H9 (cell line): ENCODE measurements at regions not wholly inside any gene's neighbourhood (a gene's known extent, or its start where the extent isn't known, plus 50 kb on each side); places are given as distances from the start of the nearest gene placed in this dataset.

Experiments
- DNase-seq: peaks from one replicate; pipeline ENCODE4 v3.0.0-alpha.2; 2017
- H2AFZ ChIP-seq: one replicate; pipeline ENCODE4 v1.6.1; 2013; ENCODE audit warnings: mild to moderate bottlenecking, low read length, control low read depth, moderate library complexity
- H2AK5ac ChIP-seq: 2 replicates; pipeline ENCODE4 v1.6.1; 2013; ENCODE audit warnings: low read length, control low read depth, mixed read lengths; ENCODE audit not compliant: insufficient read length
- H2BK120ac ChIP-seq: one replicate; pipeline ENCODE4 v1.6.1; 2013; ENCODE audit warnings: low read depth, mild to moderate bottlenecking, low read length, control low read depth, inconsistent platforms; ENCODE audit not compliant: poor library complexity, severe bottlenecking
- H2BK12ac ChIP-seq: 2 replicates; pipeline ENCODE4 v1.6.1; 2013; ENCODE audit warnings: low read length, control low read depth, mixed read lengths, low read depth; ENCODE audit not compliant: insufficient read length
- H2BK15ac ChIP-seq: 2 replicates; pipeline ENCODE4 v1.6.1; 2013; ENCODE audit warnings: low read depth, low read length, control low read depth
- H2BK20ac ChIP-seq: one replicate; pipeline ENCODE4 v1.6.1; 2013; ENCODE audit warnings: low read depth, mild to moderate bottlenecking, low read length, control low read depth, inconsistent platforms; ENCODE audit not compliant: poor library complexity, severe bottlenecking
- H2BK5ac ChIP-seq: 2 replicates; pipeline ENCODE4 v1.6.1; 2013; ENCODE audit warnings: low read length, control low read depth, mixed read lengths; ENCODE audit not compliant: insufficient read length
- H3K14ac ChIP-seq: 2 replicates; pipeline ENCODE4 v1.6.1; 2013; ENCODE audit warnings: low read length, control low read depth; ENCODE audit not compliant: insufficient read depth
- H3K18ac ChIP-seq: 2 replicates; pipeline ENCODE4 v1.6.1; 2013; ENCODE audit warnings: low read depth, mild to moderate bottlenecking, mixed read lengths, low read length, control low read depth; ENCODE audit not compliant: insufficient read length
- H3K23ac ChIP-seq: 2 replicates; pipeline ENCODE4 v1.6.1; 2013; ENCODE audit warnings: low read length, control low read depth, mixed read lengths, low read depth; ENCODE audit not compliant: insufficient read length
- H3K23me2 ChIP-seq: 2 replicates; pipeline ENCODE4 v1.6.1; 2013; ENCODE audit warnings: low read depth, mild to moderate bottlenecking, mixed read lengths, low read length, control low read depth; ENCODE audit not compliant: insufficient read length, poor library complexity, severe bottlenecking
- H3K27ac ChIP-seq: 2 replicates; pipeline ENCODE4 v1.5.1; 2013; ENCODE audit warnings: low read length, control low read depth, mixed read lengths, low read depth; ENCODE audit not compliant: insufficient read length
- H3K27me3 ChIP-seq: 2 replicates; pipeline ENCODE4 v1.6.1; 2013; ENCODE audit warnings: low read length, control low read depth, inconsistent platforms; ENCODE audit not compliant: insufficient read depth
- H3K4ac ChIP-seq: 2 replicates; pipeline ENCODE4 v1.6.1; 2013; ENCODE audit warnings: low read depth, mild to moderate bottlenecking, control low read depth, inconsistent platforms, low read length, moderate library complexity
- H3K4me1 ChIP-seq: 2 replicates; pipeline ENCODE4 v1.6.1; 2013; ENCODE audit warnings: low read length, control low read depth, inconsistent platforms; ENCODE audit not compliant: insufficient read depth
- H3K4me2 ChIP-seq: 2 replicates; pipeline ENCODE4 v1.6.1; 2013; ENCODE audit warnings: low read length, control low read depth, mixed read lengths; ENCODE audit not compliant: insufficient read length, insufficient read depth
- H3K56ac ChIP-seq: 2 replicates; pipeline ENCODE4 v1.6.1; 2013; ENCODE audit warnings: low read depth, mild to moderate bottlenecking, mixed read lengths, low read length, control low read depth; ENCODE audit not compliant: insufficient read length
- H3K79me1 ChIP-seq: 2 replicates; pipeline ENCODE4 v1.6.1; 2013; ENCODE audit warnings: low read depth, mild to moderate bottlenecking, moderate library complexity, low read length, control low read depth, inconsistent platforms; ENCODE audit not compliant: insufficient read depth, poor library complexity, severe bottlenecking
- H3K79me2 ChIP-seq: 2 replicates; pipeline ENCODE4 v1.6.1; 2013; ENCODE audit warnings: low read length, control low read depth, inconsistent platforms; ENCODE audit not compliant: insufficient read depth
- H3K9ac ChIP-seq: 2 replicates; pipeline ENCODE4 v1.6.1; 2013; ENCODE audit warnings: low read length, control low read depth, mixed read lengths; ENCODE audit not compliant: insufficient read length; ENCODE audit errors: extremely low read depth
- H3K9me3 ChIP-seq: one replicate; pipeline ENCODE4 v1.6.1; 2013; ENCODE audit warnings: low read depth, low read length, inconsistent platforms; ENCODE audit not compliant: control insufficient read depth
- H3T11ph ChIP-seq: one replicate; pipeline ENCODE4 v1.6.1; 2013; ENCODE audit warnings: mild to moderate bottlenecking, low read length, control low read depth, inconsistent platforms
- H4K20me1 ChIP-seq: one replicate; pipeline ENCODE4 v1.6.1; 2013; ENCODE audit not compliant: control insufficient read depth, insufficient read length, insufficient read depth
- H4K5ac ChIP-seq: 2 replicates; pipeline ENCODE4 v1.6.1; 2013; ENCODE audit warnings: low read depth, mild to moderate bottlenecking, mixed read lengths, low read length, control low read depth; ENCODE audit not compliant: insufficient read length
- H4K8ac ChIP-seq: replicated peaks from 2 replicates; pipeline ENCODE4 v1.6.1; 2013; ENCODE audit warnings: low read length, control low read depth, mixed read lengths, low read depth; ENCODE audit not compliant: insufficient read length
- H4K91ac ChIP-seq: 2 replicates; pipeline ENCODE4 v1.6.1; 2013; ENCODE audit warnings: low read depth, mild to moderate bottlenecking, moderate library complexity, mixed read lengths, low read length, control low read depth; ENCODE audit not compliant: insufficient read length
- H3K27ac Mint-ChIP-seq, 3 experiments: 2 replicates in 2 of 3; 3 replicates in 1 of 3; pipeline ENCODE4 v1.8.0; 2020 to 2021; ENCODE audit warnings: mixed read lengths in 3 of 3, mild to moderate bottlenecking in 1 of 3, moderate library complexity in 1 of 3
- H3K27me3 Mint-ChIP-seq: 2 replicates; pipeline ENCODE4 v1.8.0; 2021; ENCODE audit warnings: low read depth, mild to moderate bottlenecking, moderate library complexity, mixed read lengths
- H3K36me3 Mint-ChIP-seq, 3 experiments: 2 replicates in 2 of 3; 3 replicates in 1 of 3; pipeline ENCODE4 v1.8.0; 2020 to 2021; ENCODE audit warnings: low read depth in 3 of 3, mixed read lengths in 3 of 3; ENCODE audit not compliant: insufficient read depth in 1 of 3
- H3K4me1 Mint-ChIP-seq, 2 experiments: 2 replicates each; pipeline ENCODE4 v1.8.0; 2020; ENCODE audit warnings: mixed read lengths in 2 of 2
- H3K4me3 Mint-ChIP-seq, 2 experiments: 2 replicates in 1 of 2; 3 replicates in 1 of 2; pipeline ENCODE4 v1.8.0; 2020 to 2021; ENCODE audit warnings: mild to moderate bottlenecking in 2 of 2, mixed read lengths in 2 of 2, moderate library complexity in 1 of 2
- H3K9me3 Mint-ChIP-seq, 2 experiments: 2 replicates in 1 of 2; 3 replicates in 1 of 2; pipeline ENCODE4 v1.8.0; 2020; ENCODE audit warnings: mild to moderate bottlenecking in 2 of 2, mixed read lengths in 2 of 2, moderate library complexity in 1 of 2
- WGBS: extraction: QIAGEN DNeasy Blood & Tissue Kit; methylation state at CpG from one replicate; pipeline ENCODE4 v1.1.7; 2013; ENCODE audit warnings: missing lambda C conversion rate, low lambda C conversion rate, mixed read lengths; ENCODE audit not compliant: insufficient read length; ENCODE audit errors: extremely low coverage; 5-methylcytosine and 5-hydroxymethylcytosine counted together
- TF ChIP-seq, protein P1 (sequence below): fragments of 200-600 bp; sonication (generic); conservative IDR thresholded peaks from 3 replicates; pipeline ENCODE4 v1.8.0; 2021; ENCODE audit warnings: antibody characterized with exemption, mild to moderate bottlenecking

DNA sequence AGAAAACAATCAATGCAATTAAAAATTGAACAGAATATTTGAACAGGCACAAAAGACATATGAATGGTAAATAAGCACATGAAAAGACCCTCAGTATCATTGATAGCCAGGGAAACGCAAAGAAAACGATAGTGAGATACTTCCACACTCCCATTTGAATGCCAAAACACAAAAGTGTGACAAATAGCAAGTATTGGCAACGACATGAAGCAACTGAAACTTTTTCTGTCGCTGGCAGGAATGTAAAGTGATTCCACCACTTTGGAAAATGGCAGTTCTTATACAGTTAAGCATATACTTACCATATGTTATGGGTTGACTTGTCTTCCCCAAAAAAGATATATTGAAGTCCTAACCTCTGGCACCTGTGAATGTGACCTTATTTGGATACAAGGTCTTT is 62.9 kb upstream of the NAV2 start:
- no peak overlapping the region for H4K91ac ChIP-seq
- H3K14ac ChIP-seq: no peak overlapping the region
- no peak overlapping the region for H3K18ac ChIP-seq
- H2BK20ac ChIP-seq: no peak overlapping the region
- Mint-ChIP-seq H3K27ac (no peak overlapping the region), H3K27me3 (peaks cover 3% of the 10 kb centered on the region), H3K9me3 (no peaks in the 10 kb centered on the region), H3K4me1 (no peaks in the 10 kb centered on the region), H3K4me3 (no peak overlapping the region), H3K36me3 (no peaks in the 10 kb centered on the region)
- H3K79me1 ChIP-seq: no peaks in the 10 kb centered on the region
- no peak overlapping the region for H2BK5ac ChIP-seq
- H3K9ac ChIP-seq: no peak overlapping the region
- no peak overlapping the region for H2AFZ ChIP-seq
- H3K4ac ChIP-seq: no peak overlapping the region
- H2BK12ac ChIP-seq: no peak overlapping the region
- H3K79me2 ChIP-seq: no peaks in the 10 kb centered on the region
- TF ChIP-seq, protein P1, sequence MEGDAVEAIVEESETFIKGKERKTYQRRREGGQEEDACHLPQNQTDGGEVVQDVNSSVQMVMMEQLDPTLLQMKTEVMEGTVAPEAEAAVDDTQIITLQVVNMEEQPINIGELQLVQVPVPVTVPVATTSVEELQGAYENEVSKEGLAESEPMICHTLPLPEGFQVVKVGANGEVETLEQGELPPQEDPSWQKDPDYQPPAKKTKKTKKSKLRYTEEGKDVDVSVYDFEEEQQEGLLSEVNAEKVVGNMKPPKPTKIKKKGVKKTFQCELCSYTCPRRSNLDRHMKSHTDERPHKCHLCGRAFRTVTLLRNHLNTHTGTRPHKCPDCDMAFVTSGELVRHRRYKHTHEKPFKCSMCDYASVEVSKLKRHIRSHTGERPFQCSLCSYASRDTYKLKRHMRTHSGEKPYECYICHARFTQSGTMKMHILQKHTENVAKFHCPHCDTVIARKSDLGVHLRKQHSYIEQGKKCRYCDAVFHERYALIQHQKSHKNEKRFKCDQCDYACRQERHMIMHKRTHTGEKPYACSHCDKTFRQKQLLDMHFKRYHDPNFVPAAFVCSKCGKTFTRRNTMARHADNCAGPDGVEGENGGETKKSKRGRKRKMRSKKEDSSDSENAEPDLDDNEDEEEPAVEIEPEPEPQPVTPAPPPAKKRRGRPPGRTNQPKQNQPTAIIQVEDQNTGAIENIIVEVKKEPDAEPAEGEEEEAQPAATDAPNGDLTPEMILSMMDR: no peak
- H2AK5ac ChIP-seq: no peak overlapping the region
- H4K8ac ChIP-seq: no peak overlapping the region
- H3K23ac ChIP-seq: no peak overlapping the region
- no peaks in the 10 kb centered on the region for H3K27me3 ChIP-seq
- H3K4me1 ChIP-seq: no peaks in the 10 kb centered on the region
- H4K20me1 ChIP-seq: no peaks in the 10 kb centered on the region
- WGBS: no CpG with 5 or more reads among the region's 4 CpGs
- DNase-seq: no peak
- no peak overlapping the region for H3K4me2 ChIP-seq
- no peak overlapping the region for H3T11ph ChIP-seq
- H2BK15ac ChIP-seq: no peak overlapping the region
- no peaks in the 10 kb centered on the region for H3K23me2 ChIP-seq
- H3K27ac ChIP-seq: no peak overlapping the region
- H2BK120ac ChIP-seq: no peak overlapping the region
- no peaks in the 10 kb centered on the region for H3K9me3 ChIP-seq
- no peak overlapping the region for H4K5ac ChIP-seq
- no peak overlapping the region for H3K56ac ChIP-seq
